NAMALWA (cell line): ENCODE measurements at regions not wholly inside any gene's neighbourhood (a gene's known extent, or its start where the extent isn't known, plus 50 kb on each side); places are given as distances from the start of the nearest gene placed in this dataset.
"Not testable (repeated sequence)": the region's sequence is repeated elsewhere in the genome, so short reads cannot be mapped to it uniquely, and the experiment has no call there.

ENCODE experiments used
- DNase-seq: peaks from one replicate; pipeline ENCODE4 v3.0.0-alpha.2; 2015; ENCODE audit warnings: low spot score

DNA sequence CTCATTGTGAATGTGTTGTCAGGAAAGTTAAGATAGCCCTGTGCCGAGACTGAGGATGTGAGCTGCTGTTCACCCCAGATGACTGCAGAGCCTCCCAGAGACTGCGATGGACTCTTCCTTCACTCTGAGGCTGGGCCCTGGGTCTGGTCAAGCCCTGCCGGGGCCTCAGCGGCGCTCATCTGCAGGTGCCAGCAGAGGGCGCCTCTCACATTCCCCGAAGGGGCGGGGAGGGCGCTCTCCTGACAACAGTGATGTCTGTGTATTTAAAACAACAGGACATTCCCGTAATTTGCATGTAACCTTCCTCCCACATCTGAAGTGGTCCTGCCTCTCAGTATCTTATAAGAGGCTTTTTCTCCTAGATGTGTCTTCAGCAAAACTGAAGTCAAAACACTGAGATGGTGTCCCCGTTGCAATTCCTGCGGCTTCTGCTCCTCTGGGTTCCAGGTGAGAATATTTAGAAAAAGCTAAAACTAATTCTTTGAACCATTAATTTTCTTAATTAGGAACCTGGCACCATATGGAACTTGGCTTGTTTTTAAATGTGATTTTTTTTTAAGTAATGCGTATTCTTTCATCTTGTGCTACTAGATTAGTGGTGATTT lies 1377.9 kb downstream of the RPIA start:
- peak; percentile 63 for DNase-seq

DNA sequence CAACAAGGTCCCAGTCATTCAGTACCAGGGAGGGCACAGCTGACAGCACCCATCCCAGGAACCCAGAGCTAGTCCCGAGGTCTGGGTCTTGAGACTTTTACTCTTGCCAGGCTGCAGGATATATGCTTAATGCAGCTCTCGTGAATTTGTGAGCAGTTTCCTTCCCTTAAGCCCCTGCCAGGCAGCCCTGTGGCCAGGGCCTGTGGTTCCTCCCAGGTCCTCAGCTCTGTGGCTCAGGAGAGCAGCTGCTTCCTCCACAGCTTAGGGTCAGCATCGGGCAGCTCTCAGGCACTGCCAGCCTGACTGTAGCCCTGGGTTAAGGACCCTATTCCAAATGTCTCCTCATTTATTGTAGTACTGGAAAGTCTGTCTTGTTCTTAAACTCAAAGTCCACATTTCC lies 1384.8 kb downstream of the RPIA start:
- no peak for DNase-seq

DNA sequence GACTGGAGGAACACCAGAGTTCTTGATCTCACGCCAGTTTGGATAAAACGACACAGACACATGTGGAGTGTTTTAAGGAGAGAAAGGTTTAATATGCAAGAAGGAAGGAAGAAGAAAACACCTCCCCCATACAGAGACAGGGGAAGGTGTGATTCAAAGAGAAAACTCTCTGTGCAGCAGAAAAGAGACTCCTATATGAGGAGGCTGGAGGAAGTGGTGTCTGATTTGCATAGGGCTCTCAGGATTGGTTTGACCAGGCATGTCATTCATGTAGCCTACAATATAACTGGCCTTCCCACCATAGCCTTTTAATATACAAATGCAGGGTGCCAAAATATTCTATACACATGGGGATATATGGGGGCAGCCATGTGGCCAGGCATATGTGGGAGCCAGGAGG lies 1386.5 kb downstream of the RPIA start:
- peak; percentile 9 for DNase-seq

DNA sequence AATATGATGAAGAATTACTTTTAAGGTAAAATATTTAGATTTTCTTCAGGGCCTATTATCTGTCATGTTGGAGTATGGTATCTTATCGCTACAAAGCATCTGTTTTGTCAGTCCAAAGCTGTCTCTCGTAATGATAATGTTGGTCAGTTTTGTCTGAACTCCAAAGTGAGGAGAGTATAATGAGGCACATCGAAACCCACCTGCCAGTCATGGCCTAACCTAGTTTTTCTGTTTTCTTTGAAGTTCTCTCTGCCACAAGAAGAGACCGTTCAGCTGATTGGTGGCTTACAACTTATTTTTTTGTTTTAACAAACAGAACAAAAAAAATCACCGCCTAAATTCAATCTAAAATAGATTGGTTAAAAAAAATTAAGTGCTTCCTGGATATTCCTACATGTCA lies 1387.9 kb downstream of the RPIA start:
- no peak for DNase-seq

DNA sequence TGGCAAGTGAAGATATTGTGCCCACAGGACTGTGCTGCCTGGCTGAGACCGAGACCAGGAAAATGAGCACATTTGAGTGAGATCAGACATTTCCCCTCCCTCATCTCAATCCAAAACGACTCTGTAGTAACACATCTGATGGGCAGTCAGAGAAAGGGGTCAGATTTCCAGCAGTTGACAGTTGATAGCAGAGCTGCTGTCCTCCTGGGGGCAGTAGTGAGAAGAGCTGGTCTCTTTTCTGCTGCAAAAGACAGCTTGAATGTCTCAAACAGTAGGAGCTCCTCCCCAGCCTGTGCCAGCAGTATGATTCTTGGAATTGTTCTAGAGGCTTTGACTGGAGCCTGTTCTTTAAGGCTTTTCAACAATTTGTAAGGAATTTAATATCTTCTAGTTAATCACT lies 1396.3 kb downstream of the RPIA start:
- DNase-seq = peak; percentile 52

DNA sequence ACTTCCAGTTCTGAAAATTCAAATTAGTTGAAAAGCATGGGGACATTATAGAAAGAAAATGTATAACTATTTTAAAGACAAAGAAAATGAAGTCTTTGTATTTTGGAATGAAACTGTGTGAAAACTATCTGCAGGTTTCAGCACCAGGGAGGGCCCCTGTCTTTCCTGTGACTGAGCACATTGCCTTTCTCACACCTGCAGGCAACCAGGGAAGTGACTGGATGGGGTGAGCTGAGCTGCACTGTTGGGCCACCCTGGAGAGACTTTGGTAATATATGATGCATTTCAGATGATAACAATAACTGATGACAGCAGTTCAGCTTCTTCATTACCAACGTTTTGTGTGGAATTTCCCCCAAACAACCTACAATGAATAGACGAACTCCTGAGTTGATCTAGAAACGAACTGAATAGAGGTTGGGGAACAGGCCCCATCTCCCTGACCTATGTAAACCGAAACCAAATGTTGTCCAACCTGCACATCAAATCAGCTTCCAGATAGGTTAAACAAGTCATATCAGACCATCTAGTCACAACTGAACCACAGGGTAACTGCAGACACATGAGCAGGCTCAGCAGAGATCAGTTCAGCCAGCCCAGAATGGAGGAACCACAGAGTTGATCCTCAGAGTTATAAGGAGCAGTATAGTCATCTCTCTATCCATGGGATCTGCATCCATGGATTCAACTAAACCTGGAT lies 1402.2 kb downstream of the RPIA start:
- DNase-seq = not testable (repeated sequence)

DNA sequence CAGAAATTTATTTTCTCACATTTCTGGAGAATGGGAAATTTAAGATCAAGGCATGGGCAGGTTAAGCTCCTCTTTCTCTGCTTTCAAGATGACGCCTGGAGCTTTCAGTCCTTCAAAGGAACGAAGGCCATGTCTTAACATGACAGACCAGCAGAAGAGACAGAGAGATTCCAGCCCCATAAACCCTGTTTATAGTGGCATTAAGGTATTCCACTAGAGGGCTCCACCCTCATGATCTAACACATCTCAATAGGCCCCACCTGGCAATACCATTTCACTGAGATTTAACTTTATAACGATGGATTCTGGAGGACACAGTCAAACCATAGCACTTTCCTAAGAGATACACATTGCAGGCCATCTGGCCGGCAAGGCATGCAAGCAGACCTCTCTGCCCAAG lies 1406.1 kb downstream of the RPIA start:
- not testable (repeated sequence) for DNase-seq

DNA sequence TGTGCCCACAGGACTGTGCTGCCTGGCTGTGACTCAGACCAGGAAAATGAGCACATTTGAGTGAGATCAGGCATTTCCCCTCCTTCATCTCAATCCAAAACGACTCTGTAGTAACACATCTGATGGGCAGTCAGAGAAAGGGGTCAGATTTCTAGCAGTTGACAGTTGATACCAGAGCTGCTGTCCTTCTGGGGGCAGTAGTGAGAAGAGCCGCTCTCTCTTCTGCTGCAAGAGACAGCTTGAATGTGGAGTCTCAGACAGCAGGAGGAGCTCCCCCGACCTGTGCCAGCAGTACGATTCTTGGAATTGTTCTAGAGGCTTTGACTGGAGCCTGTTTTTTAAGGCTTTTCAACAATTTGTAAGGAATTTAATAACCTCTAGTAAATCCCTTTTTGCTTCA lies 1413.7 kb downstream of the RPIA start:
- DNase-seq = peak; percentile 60

DNA sequence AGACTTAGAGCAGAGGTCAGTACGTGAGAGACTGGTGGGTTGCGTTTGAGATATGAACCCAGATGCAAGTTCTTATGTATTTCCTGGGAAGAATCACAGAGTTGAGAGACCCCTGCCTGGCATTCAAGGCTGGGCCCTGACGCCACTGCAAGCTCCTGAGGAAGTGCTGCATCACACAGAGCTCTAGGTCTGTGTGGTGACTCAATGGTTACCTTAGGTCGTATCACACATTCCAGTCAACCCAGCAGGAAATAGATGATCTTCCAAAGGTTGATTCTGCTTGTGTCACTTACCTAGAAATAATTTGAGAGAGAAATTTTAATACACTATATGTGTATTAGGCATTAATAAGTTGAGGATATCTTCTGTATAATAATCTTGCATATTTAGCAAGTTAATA lies 1431.9 kb downstream of the RPIA start:
- not testable (repeated sequence) for DNase-seq

DNA sequence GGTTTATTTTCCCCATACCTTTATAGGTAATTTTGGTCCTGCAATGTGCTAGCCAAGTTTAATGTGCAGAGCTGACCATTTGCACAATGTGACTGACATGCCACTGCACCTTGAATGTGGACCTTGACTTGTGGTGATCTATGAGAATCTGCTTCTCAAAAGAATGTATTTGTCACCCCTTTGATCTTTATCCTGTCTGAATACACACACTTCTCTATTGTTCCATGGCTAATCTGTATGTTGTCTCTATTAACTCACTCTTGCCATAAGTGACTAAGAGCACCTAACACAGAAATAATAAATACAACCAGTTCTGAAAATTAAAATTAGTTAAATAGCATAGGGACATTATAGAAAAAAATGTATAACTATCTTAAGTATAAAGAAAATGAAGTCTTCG lies 1447.6 kb downstream of the RPIA start:
- DNase-seq = not testable (repeated sequence)

DNA sequence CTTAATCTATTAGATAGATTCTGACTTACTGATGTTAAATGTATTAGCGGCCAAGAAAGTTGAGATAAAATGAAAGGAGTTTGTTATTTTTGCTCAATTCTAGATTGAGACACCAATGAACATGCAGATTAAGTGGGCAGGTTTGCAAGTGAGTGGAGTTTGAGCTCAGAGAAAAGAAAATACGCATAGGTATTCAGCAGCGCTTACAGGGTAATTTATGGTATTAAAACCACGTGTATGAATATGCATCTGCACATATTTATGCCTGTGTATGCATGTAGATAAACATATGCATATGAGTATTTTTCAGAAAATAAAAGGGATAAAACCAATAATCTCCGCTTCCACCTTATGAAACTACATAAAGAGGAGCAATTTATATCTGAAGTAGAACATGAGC lies 1450.1 kb downstream of the RPIA start:
- not testable (repeated sequence) for DNase-seq

DNA sequence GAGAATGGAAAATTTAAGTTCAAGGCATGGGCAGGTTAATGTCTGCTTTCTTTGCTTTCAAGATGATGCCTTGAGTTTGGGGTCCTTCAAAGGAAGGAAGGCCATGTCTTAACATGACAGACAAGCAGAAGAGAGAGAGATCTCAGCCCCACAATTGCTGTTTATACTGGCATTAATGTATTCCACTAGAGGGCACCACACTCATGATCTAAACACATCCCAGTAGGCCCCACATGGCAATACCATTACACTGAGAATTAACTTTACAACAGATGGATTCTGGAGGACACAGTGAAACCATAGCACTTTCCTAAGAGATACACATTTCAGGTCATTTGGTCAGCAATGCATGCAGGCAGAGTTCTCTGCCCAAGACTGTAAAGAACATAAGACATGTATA lies 1460.3 kb downstream of the RPIA start:
- DNase-seq = peak; percentile 60

DNA sequence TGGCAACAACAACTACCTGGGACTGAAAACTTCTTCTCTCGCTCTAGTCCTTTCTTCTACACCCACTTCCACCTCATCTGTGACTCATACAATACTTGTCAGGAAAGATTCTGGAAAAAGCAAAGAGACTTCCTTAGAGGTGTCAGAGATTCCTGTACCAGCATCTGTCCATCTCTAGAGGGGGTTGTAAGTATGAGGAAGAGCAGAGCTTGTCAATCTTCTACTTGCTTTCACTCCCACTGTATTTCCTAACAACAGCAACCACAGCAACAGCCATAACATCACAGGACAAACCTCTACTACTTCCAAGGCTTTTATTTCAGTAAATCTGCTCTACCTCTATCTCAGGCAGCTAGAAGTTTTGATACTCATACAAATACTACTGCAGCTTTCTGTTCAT lies 1479.5 kb downstream of the RPIA start:
- peak; percentile 63 for DNase-seq

DNA sequence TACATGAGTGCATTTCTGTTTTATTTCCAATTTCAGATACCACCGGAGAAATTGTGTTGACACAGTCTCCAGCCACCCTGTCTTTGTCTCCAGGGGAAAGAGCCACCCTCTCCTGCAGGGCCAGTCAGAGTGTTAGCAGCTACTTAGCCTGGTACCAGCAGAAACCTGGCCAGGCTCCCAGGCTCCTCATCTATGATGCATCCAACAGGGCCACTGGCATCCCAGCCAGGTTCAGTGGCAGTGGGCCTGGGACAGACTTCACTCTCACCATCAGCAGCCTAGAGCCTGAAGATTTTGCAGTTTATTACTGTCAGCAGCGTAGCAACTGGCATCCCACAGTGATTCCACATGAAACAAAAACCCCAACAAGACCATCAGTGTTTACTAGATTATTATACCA lies 1481.6 kb downstream of the RPIA start:
- not testable (repeated sequence) for DNase-seq

DNA sequence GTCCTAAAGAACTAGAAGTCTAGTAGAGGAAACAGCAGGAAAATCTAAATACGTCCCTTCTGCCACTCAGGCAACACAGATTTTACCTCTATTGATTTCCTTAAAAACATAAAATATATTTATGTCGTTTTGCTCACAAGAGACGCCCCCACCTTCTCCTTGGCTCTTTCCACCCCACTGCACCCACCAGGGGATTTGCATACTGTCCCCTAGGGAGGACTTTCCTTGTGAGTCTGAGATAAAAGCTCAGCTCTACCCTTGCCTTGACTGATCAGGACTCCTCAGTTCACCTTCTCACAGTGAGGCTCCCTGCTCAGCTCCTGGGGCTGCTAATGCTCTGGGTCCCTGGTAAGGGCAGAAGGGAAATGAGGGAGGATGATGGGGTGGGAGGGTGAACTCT lies 1488.1 kb downstream of the RPIA start:
- DNase-seq = not testable (repeated sequence)

DNA sequence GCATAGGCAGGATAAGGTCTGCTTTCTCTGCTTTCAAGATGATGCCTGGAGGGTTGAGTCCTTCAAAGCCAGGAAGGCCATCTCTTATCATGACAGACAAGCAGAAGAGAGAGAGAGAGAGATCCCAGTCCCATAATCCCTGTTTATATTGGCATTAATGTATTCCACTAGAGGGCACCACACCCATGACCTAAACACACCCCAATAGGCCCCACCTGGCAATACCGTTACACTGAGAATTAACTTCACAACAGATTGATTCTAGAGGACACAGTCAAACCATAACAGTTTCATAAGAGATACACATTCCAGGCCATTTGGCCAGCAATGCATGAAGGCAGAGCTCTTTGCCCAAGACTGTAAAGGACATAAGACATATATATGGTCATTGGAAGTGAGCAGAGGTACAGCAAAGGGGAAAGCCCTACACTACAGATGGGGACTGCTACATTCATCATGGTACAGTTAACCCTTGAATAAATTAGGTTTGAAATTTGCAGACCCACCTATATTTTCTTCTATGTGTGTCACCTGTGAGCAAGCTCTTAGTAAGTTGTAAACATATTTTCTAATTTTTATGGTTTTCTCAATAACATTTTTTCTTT lies 1516.1 kb downstream of the RPIA start:
- peak; percentile 82 for DNase-seq

DNA sequence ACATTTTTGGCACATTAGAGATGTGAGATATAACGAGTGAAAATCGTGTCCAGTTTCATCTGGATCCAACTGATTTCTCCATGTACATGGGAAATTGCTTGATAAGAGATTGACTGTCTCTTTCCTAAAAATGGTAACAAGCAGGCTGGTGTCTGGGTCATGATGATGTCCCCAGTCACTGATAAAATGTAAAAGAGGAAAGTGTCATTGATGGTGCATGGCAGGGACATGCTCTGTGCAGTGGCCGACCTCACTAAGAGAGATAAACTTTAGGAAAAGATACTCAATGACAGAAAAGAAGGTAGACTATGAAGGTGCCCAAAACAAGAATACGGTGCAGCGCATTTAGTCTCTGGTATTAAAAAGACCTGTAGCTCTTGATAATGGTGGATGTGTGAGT lies 1517.5 kb downstream of the RPIA start:
- DNase-seq = no peak

DNA sequence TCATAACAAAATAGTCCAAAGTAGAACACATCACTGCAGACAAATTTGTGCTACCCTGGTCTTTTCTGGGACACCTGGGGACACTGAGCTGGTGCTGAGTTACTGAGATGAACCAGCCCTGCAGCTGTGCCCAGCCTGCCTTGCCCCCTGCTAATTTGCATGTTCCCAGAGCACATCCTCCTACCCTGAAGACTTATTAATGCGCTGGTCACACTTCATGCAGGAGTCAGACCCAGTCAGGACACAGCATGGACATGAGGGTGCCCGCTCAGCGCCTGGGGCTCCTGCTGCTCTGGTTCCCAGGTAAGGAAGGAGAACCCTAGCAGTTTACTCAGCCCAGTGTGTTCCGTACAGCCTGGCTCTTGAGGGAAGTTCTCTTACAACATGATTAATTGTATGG lies 1518.3 kb downstream of the RPIA start:
- peak; percentile 73 for DNase-seq

DNA sequence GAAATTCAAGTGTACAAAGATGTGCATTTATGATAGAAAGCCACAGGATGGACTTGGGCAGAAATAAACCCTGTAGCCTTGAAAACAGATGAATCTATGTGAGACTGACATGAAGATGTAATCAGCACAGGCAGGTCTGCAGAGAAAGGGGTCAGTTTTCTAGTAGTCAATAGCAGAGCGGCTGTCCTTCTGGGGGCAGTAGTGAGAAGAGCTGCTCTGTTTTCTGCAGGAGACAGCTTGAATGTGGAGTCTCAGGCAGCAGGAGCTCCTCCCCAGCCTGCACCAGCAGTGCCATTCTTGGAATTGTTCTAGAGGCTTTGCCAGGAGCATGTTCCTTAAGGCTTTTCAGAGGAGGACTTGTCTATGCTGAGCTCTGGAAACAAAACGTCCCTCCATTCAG lies 1524.4 kb downstream of the RPIA start:
- peak; percentile 37 for DNase-seq

DNA sequence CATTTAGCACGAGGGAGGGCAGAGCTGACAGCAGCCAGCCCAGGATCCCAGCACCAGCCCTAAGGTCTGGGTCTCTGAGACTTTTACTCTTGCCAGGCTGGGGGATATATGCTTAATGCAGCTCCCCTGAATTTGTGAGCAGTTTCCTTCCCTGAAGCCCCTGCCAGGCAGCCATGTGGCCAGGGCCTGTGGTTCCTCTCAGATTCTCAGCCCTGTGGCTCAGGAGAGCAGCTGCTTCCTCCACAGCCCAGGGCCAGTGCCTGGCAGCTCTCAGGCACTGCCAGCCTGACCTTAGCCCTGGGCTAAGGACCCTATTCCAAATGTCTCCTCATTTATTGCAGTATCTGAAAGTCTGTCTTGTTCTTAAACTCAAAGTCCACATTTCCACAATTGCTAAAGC lies 1525.3 kb downstream of the RPIA start:
- peak; percentile 31 for DNase-seq

DNA sequence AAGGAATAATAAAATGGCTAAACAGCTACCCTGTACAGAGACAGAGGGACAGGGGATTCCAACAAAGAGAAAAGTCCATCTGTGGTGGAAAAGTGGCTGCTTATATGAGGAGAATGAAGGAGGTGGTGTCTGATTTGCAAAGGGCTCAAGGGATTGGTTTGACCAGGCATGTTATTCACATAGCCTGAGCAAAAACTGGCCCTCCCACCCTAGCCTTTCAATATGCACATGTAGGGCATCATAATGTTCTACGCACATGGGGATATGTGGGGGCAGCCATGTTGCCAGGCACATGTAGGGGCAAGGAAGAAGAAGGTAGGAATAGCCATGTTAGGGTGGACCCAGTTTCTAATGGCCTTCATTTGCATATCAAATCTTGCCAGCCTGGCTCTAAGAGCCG lies 1527.1 kb downstream of the RPIA start:
- not testable (repeated sequence) for DNase-seq

DNA sequence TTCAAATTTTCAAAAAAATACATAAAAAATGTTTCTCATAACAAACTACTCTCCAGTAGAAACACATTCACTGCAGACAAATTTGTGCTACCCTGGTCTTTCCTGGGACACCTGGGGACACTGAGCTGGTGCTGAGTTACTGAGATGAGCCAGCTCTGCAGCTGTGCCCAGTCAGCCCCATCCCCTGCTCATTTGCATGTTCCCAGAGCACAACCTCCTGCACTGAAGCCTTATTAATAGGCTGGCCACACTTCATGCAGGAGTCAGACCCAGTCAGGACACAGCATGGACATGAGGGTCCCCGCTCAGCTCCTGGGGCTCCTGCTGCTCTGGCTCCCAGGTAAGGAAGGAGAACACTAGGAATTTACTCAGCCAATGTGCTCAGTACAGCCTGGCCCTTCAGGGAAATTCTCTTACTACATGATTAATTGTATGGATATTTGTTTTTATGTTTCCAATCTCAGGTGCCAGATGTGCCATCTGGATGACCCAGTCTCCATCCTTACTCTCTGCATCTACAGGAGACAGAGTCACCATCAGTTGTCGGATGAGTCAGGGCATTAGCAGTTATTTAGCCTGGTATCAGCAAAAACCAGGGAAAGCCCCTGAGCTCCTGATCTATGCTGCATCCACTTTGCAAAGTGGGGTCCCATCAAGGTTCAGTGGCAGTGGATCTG lies 1529.3 kb downstream of the RPIA start:
- peak; percentile 85 for DNase-seq

DNA sequence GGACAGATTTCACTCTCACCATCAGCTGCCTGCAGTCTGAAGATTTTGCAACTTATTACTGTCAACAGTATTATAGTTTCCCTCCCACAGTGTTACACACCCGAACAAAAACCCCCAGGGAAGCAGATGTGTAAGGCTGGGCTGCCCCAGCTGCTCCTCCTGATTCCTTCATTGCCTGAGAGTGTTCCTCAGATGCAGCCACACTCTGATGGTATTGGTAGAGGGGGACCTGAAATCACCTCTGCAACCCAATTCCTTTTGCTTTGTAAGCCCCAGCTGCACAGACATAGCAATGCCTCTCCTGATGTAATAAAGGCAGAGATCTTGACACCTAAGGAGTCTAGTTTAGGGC lies 1529.8 kb downstream of the RPIA start:
- DNase-seq = peak; percentile 51
